Adrenal gland (tissue), 5 donors: ENCODE measurements at regions not wholly inside any gene's neighbourhood (a gene's known extent, or its start where the extent isn't known, plus 50 kb on each side); places are given as distances from the start of the nearest gene placed in this dataset.

Source experiments
- CTCF ChIP-seq, 6 experiments: fragments of 450-650 bp in 4 of 6; fragments of 200-600 bp in 2 of 6; sonication (generic) in 1 of 6; IDR thresholded peaks; 1 replicate in 5 of 6; 2 replicates in 1 of 6; pipeline versions ENCODE4 v1.5.1 to v1.8.0; 2016 to 2021; ENCODE audit warnings: antibody characterized with exemption in 6 of 6, mild to moderate bottlenecking in 2 of 6, moderate library complexity in 1 of 6
- POLR2A ChIP-seq, 2 donors: fragments of 450-650 bp; IDR thresholded peaks; one replicate each; pipeline ENCODE4 v1.6.1; 2017; ENCODE audit warnings: antibody characterized with exemption in 2 of 2, mild to moderate bottlenecking in 2 of 2, moderate library complexity in 1 of 2
- donor health status: DM: no; HTN: no; CAD: no.

DNA sequence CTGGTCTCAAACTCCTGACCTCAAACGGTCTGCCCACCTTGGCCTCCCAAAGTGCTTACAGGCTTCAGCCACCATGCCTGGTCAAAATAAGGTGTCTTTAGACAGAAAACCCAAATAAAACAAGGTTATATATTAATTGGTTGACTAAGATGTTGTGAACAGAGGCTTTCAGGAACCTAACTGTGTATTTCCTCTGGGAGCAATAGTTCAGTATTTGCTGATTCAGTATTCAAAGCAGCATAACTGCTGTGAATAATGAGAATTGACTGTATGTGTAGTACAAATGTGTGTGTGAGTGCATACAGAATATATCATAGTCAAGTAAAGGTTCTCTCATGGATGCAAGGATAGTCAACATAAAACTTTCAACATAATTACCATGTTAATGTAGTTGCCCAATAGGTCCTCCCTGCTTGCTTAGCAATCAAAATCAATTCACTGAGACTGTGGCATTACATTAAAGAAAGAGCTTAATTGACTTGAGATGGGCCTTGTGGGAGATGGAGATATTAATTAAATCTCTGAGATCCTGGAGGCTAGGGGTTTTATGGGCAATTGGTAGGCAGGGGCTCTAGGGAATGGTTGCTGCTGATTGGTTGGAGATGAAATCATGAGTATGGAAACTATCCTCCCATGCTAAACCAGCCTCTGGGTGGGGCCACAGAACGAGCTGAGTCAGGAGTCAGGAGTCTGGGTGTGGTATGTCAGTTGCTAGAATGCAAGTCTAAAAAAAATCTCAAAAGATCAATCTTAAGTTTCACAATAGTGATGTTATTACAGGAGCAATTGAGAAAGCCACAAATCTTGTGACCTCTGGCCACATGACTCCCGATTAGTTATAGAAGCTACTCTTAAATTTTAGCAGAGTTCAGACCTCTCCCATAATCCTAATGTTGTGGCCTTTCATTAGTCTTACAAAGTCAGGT lies 162.7 kb downstream of the AKR1D1 start:
- TF ChIP-seq CTCF (IDR thresholded peaks at IDR 0.05) = no peak
- TF ChIP-seq POLR2A (IDR thresholded peaks at IDR 0.05) = no peak
